GM13976 (cell line): ENCODE measurements at regions not wholly inside any gene's neighbourhood (a gene's known extent, or its start where the extent isn't known, plus 50 kb on each side); places are given as distances from the start of the nearest gene placed in this dataset.

Experiments
- DNase-seq: peaks from one replicate; pipeline ENCODE4 v3.0.0; 2012; ENCODE audit warnings: low spot score
- CTCF ChIP-seq: IDR thresholded peaks from 2 replicates; pipeline ENCODE4 v1.5.1; 2012; ENCODE audit warnings: borderline replicate concordance, mild to moderate bottlenecking; ENCODE audit not compliant: insufficient read depth; ENCODE audit errors: extremely low read depth, missing control alignments, control extremely low read depth
- in situ Hi-C: fragments of 300-500 bp; cut with MboI; formaldehyde crosslinking; loops from one replicate; pipeline ENCODE4 v1.12.0; 2022; ENCODE audit warnings: low sequenced_read_pairs, mixed read lengths, inconsistent platforms; ENCODE audit not compliant: unreplicated experiment

DNA sequence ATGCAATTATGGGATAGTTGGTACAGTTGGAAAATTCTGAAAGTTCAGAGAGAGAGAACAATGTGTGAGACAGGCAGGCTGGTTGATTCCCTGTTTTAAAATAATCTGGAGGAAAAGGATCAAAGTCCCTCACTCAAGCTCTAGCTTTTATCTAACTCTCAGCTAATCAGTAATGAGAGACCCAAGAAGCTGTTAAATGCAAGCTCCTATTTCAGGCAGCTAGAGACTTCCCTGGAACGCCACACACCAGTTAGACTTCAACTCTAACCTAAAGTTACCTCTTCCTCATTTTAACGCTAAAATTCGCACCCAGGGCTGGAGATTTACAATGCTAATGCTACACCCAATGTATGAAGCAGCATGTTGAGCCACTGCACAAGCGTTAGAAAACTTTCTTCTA lies 243.1 kb downstream of the EN1 start:
- in situ Hi-C loops = no loop called here
- no peak for TF ChIP-seq CTCF
- DNase-seq = no peak

GRCh38 chr2:118599141-118599540 lies 248.3 kb downstream of the EN1 start:
- no peak for DNase-seq
- TF ChIP-seq CTCF = no peak
- in situ Hi-C loops = no loop called here

DNA sequence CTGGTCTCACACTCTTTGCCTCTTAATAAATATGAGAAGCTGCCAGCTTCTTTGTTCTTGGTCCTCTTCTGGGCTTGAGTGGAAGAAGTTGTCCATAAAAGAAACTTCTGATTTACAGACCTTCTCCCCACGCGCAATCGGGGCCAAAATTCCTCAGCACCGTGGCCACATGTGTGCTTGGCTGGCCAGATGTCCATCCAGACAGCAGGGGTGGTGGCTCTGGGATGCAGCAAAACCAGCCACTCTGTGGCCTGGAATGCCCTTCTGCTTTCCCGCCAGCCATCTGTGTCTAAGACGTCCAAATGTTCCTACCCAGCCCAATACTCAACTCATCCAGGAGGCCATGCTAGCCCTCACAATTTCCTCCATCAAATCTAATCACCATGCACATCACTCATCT lies 250.8 kb downstream of the EN1 start:
- no peak for TF ChIP-seq CTCF
- no peak for DNase-seq
- in situ Hi-C loops = no loop called here

DNA sequence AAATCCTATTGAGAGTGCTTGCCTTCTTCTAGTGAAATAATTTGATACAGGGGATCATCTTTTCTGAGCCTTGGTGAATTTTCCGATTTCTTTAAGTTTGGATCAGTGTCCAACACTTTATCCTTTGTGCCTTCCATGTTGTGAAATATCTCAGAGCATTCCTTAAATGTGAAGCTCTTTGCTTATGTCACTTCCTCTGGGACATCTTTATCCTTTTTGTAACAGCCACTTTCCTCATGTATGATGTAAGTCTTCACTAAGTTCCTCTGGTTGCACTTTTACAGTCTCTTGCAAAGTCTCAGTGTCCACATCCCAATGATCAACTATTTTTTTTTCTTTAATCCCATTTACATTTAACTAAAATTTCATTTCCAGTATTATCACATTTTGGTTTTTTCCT lies 254.2 kb downstream of the EN1 start:
- in situ Hi-C loops = no loop called here
- TF ChIP-seq CTCF = no peak
- no peak for DNase-seq

DNA sequence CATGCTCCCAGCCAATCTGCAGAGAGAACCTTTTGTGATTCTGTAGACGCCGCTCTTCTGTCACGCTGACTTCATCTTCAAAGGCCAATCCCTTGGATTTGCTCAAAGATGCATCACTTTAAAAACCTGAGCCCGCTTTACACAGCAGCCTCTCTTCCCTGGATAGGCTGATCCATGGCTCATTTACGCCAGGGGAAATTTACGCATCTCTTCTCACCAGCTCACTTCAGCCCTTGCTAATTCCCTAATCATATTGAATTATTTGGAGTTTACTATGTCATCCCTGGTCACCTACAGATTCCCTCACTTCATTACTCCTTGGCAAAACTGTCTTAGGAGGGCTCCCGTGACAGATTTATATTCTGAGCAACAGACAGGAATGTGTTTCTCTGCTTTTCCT lies 256.2 kb downstream of the EN1 start:
- in situ Hi-C loops = no loop called here
- no peak for DNase-seq
- no peak for TF ChIP-seq CTCF

DNA sequence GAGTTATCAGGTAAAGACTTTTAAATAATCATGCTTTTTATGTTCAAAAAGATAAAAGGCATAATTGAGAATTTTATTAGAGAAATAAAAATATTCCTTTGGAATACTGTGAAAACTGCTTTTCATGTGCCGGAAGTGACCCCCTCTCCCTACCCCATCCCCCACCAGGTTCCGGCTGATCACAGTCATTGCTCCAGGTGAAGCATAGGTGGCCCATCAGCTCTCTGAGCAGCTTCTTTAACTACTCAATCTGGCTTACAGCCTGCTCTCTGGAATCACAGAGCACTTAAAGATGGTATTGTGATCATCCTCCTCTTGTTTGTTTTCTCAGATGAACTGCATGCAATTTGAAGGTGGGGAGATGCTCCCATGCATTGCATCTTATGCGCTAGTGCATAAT lies 257.7 kb downstream of the EN1 start:
- no peak for DNase-seq
- in situ Hi-C loops = no loop called here
- no peak for TF ChIP-seq CTCF

GRCh38 chr2:118588850-118589249 lies 258.6 kb downstream of the EN1 start:
- TF ChIP-seq CTCF = no peak
- DNase-seq = no peak
- in situ Hi-C loops = no loop called here
